Fibroblast of the aortic adventitia (primary cell): ENCODE measurements at regions not wholly inside any gene's neighbourhood (a gene's known extent, or its start where the extent isn't known, plus 50 kb on each side); places are given as distances from the start of the nearest gene placed in this dataset.

Source experiments
- DNase-seq: peaks from one replicate; pipeline ENCODE4 v3.0.0-alpha.2; 2010; ENCODE audit warnings: low read depth
- H3K4me3 ChIP-seq: 2 replicates; pipeline ENCODE4 v1.5.1; 2011; ENCODE audit warnings: low read depth, mild to moderate bottlenecking, control low read depth, low read length, moderate library complexity
- CTCF ChIP-seq: IDR thresholded peaks from 2 replicates; pipeline ENCODE4 v1.5.1; 2011; ENCODE audit warnings: mild to moderate bottlenecking, low read length, control low read depth, inconsistent platforms; ENCODE audit not compliant: insufficient read depth

DNA sequence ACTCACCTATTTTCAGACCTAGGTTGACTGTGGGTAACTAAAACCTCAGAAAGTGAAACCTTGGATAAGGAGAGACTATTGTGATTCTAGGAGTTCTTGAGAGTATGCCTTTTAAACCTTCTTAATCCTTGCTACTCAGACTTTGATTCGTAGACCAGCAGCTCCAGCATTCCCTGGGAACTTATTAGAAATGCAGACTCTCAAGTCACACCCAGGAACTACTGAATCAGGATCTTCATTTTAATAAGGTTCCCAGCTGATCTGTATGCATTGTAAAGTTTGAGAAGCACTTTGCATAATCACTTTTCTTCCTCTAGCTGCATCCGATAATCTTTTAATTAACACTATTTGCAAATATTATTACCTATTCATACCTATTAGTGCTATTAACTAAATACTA lies 480.3 kb upstream of the KCNMB2 start:
- TF ChIP-seq CTCF = no peak
- no peak for DNase-seq
- H3K4me3 ChIP-seq = no peak overlapping the region

GRCh38 chr3:178056868-178057267 lies 479.4 kb upstream of the KCNMB2 start:
- TF ChIP-seq CTCF = no peak
- no peak overlapping the region for H3K4me3 ChIP-seq
- DNase-seq = peak; percentile 33

GRCh38 chr3:178058629-178059028 lies 477.6 kb upstream of the KCNMB2 start:
- no peak overlapping the region for H3K4me3 ChIP-seq
- DNase-seq = no peak
- TF ChIP-seq CTCF = no peak

GRCh38 chr3:178059119-178059518 lies 477.1 kb upstream of the KCNMB2 start:
- DNase-seq = peak; percentile 44
- no peak overlapping the region for H3K4me3 ChIP-seq
- no peak for TF ChIP-seq CTCF

- DNase-seq = no peak
- TF ChIP-seq CTCF = no peak
- H3K4me3 ChIP-seq = no peak overlapping the region
These were observed 476.4 kb upstream of the KCNMB2 start for GRCh38 chr3:178059836-178060235.

GRCh38 chr3:178060407-178060806 lies 475.8 kb upstream of the KCNMB2 start:
- peak; percentile 92 for DNase-seq
- no peak overlapping the region for H3K4me3 ChIP-seq
- TF ChIP-seq CTCF = no peak

DNA sequence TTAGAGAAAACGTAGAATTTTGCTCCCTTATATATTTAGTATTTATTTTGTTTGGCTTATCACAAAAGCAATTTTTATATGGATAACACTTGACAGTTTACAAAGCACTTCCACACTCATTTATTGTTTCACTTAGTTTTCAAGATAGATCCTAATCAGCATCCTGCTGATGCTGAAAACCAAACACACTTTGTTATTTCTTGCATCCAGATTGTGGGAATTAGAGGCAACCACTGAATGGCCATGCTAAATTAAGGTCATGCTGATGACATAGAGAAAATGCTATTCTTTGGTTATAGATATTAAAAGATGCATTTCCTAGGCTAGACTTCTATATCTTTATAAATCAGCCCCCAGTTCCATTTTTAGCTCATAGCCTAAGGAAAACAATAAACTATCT lies 474.1 kb upstream of the KCNMB2 start:
- no peak for DNase-seq
- TF ChIP-seq CTCF = no peak
- H3K4me3 ChIP-seq = no peak overlapping the region
